SJSA1 (cell line): ENCODE measurements at regions not wholly inside any gene's neighbourhood (a gene's known extent, or its start where the extent isn't known, plus 50 kb on each side); places are given as distances from the start of the nearest gene placed in this dataset.
A peak's percentile ranks its signal among the peaks of the same experiment; 100 is the strongest.

Experiments
- DNase-seq, 2 experiments: peaks; one replicate each; pipeline ENCODE4 v3.0.0-alpha.2; 2015 to 2020; ENCODE audit warnings: low spot score in 2 of 2, low read depth in 1 of 2
- H3K27ac ChIP-seq: fragments of 250-450 bp; sonication (Bioruptor Pico); 2 replicates; pipeline ENCODE4 v1.5.1; 2020; ENCODE audit warnings: mild to moderate bottlenecking, moderate library complexity
- H3K27me3 ChIP-seq: fragments of 250-450 bp; sonication (Bioruptor Pico); replicated peaks from 2 replicates; pipeline ENCODE4 v1.5.1; 2020; ENCODE audit warnings: mild to moderate bottlenecking, moderate library complexity
- H3K36me3 ChIP-seq: fragments of 250-450 bp; sonication (Bioruptor Pico); 2 replicates; pipeline ENCODE4 v1.5.1; 2020; ENCODE audit warnings: mild to moderate bottlenecking
- H3K4me1 ChIP-seq: fragments of 250-450 bp; sonication (Bioruptor Pico); replicated peaks from 2 replicates; pipeline ENCODE4 v1.6.1; 2021; ENCODE audit warnings: mild to moderate bottlenecking
- H3K4me3 ChIP-seq: fragments of 250-450 bp; sonication (Bioruptor Pico); 2 replicates; pipeline ENCODE4 v1.5.1; 2020; ENCODE audit warnings: mild to moderate bottlenecking
- H3K9me3 ChIP-seq: fragments of 250-450 bp; sonication (Bioruptor Pico); replicated peaks from 2 replicates; pipeline ENCODE4 v1.5.1; 2020; ENCODE audit warnings: mild to moderate bottlenecking

DNA sequence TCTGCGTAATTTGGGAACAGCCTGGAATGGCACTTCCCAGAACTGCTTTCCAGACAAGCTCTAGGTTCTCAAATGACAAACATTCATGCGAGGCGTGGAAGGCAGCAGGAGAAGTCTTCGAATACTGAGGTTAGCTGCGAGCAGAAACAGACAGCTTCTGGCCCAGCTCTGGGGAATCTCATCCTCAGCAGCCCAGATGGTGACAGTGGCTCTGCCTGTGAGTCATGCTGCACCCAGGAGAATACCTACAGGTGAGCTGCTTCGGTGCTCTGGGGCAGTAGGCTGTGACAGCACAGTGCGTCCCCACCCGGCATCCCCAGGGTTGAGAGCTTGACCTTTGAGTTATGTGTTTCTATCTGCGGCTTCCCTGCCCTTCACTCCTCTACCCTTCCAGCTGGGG, 258.6 kb downstream of the KLF13 start:
- Histone ChIP-seq H3K9me3 (no peaks in the 10 kb centered on the region), H3K36me3 (no peaks in the 10 kb centered on the region), H3K27me3 (peaks cover 4% of the 10 kb centered on the region), H3K27ac (no peak overlapping the region), H3K4me3 (no peak overlapping the region), H3K4me1 (no peaks in the 10 kb centered on the region)
- no peak for DNase-seq

DNA sequence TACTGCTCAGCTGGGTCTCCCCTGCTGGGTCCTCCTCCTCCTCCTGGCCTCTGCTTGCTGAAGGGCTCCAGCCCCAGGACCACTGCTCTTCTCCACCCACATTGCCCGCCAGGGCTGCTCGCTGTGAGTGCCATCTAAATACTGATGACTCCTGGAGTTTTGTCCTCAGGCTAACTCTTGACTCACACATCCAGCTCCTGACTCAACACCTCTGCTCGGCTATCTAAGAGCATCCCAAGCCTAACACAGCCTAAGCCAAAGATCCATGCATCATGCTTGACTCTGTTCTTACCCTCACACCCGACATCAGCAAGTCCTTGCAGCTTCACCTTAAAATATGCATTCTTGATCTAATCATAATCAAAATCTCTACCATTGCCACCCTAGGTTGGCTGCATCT, 260.2 kb downstream of the KLF13 start:
- H3K4me1 ChIP-seq = no peaks in the 10 kb centered on the region
- H3K9me3 ChIP-seq = no peaks in the 10 kb centered on the region
- H3K4me3 ChIP-seq = no peak overlapping the region
- no peaks in the 10 kb centered on the region for H3K36me3 ChIP-seq
- DNase-seq = no peak
- H3K27ac ChIP-seq = no peak overlapping the region
- peaks cover 4% of the 10 kb centered on the region for H3K27me3 ChIP-seq

DNA sequence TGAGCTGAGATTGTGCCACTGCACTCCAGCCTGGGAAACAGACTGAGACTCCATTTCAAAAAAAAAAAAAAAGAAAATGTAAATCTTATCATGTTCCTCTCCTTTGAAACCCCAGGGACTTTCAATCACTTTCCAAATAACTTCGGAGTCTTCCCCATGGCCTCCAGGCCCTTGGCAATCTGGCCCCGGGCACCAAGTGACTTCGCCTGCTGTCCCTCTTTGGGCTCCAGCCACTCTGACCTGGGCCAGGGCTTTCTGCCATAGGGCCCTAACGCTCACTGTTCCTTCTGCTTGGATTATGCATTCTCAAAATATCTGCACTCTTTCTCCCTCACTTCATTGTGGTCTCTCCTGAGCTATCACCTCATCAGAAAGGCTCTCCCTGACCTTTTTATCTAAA, 260.9 kb downstream of the KLF13 start:
- Histone ChIP-seq H3K27me3 (peaks cover 4% of the 10 kb centered on the region), H3K36me3 (no peaks in the 10 kb centered on the region), H3K4me3 (no peak overlapping the region), H3K9me3 (no peaks in the 10 kb centered on the region), H3K4me1 (no peaks in the 10 kb centered on the region), H3K27ac (no peak overlapping the region)
- no peak for DNase-seq

GRCh38 chr15:31590609-31591008, 264.0 kb downstream of the KLF13 start:
- Histone ChIP-seq H3K27me3 (peaks cover 4% of the 10 kb centered on the region), H3K4me1 (no peaks in the 10 kb centered on the region), H3K4me3 (no peak overlapping the region), H3K9me3 (no peaks in the 10 kb centered on the region), H3K36me3 (no peaks in the 10 kb centered on the region), H3K27ac (no peak overlapping the region)
- DNase-seq = no peak

DNA sequence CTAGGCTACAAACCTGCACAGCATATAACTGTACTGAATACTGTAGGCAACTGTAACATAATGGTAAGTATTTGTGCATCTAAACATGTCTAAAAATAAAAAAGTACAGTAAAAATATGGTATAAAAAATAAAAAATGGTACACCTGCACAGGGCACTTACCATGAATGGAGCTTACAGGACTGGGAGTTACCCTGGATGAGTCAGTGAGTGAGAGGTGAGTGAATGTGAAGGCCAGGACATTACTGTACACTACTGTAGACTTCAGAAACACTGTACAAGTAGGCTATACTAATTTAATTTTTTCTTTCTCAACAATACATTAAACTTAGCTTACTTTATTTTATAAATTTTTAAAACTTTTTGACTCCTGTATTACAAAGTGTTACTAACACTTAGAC, 265.3 kb downstream of the KLF13 start:
- H3K4me3 ChIP-seq = no peak overlapping the region
- H3K36me3 ChIP-seq = no peaks in the 10 kb centered on the region
- no peak overlapping the region for H3K27ac ChIP-seq
- H3K27me3 ChIP-seq = peaks cover 4% of the 10 kb centered on the region
- DNase-seq = no peak
- H3K4me1 ChIP-seq = no peaks in the 10 kb centered on the region
- H3K9me3 ChIP-seq = no peaks in the 10 kb centered on the region

GRCh38 chr15:31597466-31597865, 270.8 kb downstream of the KLF13 start:
- Histone ChIP-seq H3K36me3 (no peaks in the 10 kb centered on the region), H3K4me1 (0 out of 2 replicates have a peak, but pooled peaks cover 2% of the 10 kb centered on the region), H3K4me3 (no peak overlapping the region), H3K27ac (no peak overlapping the region), H3K27me3 (no peaks in the 10 kb centered on the region), H3K9me3 (no peaks in the 10 kb centered on the region)
- no peak for DNase-seq

GRCh38 chr15:31598620-31599019, 272.0 kb downstream of the KLF13 start:
- no peak for DNase-seq
- 0 out of 2 replicates have a peak, but pooled peaks cover 2% of the 10 kb centered on the region for H3K4me1 ChIP-seq
- no peak overlapping the region for H3K4me3 ChIP-seq
- H3K36me3 ChIP-seq = no peaks in the 10 kb centered on the region
- no peaks in the 10 kb centered on the region for H3K9me3 ChIP-seq
- no peaks in the 10 kb centered on the region for H3K27me3 ChIP-seq
- no peak overlapping the region for H3K27ac ChIP-seq

DNA sequence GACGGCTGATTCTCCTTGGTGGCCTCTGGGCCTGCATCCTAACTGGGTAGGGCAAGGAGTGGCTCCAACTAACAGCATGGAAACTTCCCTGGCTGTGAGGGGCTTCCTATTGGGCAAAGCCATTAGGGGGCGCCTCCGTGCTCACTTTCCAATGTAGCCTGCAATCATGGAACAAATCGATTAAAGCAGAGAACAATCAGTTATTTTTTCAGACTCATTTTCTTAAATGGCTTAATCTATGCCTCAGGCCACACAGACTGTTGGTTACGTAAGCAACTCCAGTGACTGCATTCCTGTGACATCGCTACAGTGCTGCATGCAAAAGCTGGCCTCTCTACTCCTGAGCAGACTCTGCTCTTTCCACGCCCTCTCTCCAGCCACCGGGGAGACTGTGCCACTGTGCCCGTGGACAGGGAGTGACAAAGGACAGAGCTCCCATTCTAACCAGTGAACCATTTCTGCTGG, 278.9 kb downstream of the KLF13 start:
- Histone ChIP-seq H3K9me3 (no peaks in the 10 kb centered on the region), H3K27me3 (no peaks in the 10 kb centered on the region), H3K4me1 (peaks cover 40% of the 10 kb centered on the region), H3K4me3 (no peak overlapping the region), H3K36me3 (no peaks in the 10 kb centered on the region), H3K27ac (peak overlapping the region; percentile 37)
- DNase-seq = peak; percentile 60 to 63

DNA sequence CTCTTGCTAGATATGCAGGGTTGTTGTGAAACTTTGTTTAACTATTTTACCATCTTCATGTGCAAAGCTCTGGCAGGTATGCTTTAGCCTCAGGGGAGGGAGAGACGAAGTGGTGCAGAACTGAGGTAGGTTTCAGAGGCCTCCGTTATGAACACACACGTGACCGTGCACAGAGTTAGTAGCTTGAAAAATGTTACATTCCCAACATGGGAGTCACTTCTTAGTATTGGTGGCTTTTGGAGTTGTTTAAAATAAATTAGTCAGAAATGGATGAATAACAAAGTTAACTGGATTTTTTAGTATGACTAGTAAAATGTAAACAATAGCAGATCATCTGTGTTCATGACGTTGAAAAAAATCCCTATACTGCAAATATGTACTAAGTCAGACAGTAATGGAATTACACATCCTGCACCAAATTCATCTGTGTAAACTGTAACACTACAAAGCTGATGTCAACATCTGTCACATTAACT, 279.6 kb downstream of the KLF13 start:
- no peaks in the 10 kb centered on the region for H3K27me3 ChIP-seq
- H3K27ac ChIP-seq = peak overlapping the region; percentile 47
- H3K9me3 ChIP-seq = no peaks in the 10 kb centered on the region
- no peaks in the 10 kb centered on the region for H3K36me3 ChIP-seq
- H3K4me1 ChIP-seq = peaks cover 40% of the 10 kb centered on the region
- peak in 1 of 2 experiments; percentile 76 for DNase-seq
- no peak overlapping the region for H3K4me3 ChIP-seq

DNA sequence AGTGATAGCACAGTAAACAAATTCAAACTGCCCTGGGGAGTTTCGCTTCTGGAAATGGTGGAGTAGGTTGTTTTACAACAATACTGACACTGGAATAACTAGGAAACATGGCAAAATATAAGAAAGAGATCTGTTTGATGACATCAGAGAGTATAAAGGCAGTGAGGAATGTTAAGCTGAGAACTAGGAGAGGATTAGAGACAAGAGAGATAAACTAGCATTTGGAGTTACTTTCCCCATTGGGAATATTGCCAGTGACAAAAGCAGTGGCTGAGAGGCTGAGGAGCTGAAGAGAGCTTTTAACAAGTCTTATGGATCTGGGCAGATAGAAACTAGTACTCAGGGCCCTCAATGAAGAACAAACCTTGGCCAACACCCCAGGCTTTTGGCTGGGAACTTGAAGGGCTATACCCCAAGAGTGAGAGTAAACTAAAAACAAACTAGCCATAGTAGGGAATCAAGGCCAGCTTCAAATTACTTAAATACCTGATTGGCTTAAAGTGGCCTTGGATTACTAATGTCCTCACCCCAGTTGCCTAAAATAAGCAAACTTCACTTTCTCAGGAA, 280.4 kb downstream of the KLF13 start:
- H3K9me3 ChIP-seq = no peaks in the 10 kb centered on the region
- H3K4me3 ChIP-seq = no peak overlapping the region
- H3K4me1 ChIP-seq = peaks cover 40% of the 10 kb centered on the region
- peak in 1 of 2 experiments; percentile 14 for DNase-seq
- no peaks in the 10 kb centered on the region for H3K27me3 ChIP-seq
- no peaks in the 10 kb centered on the region for H3K36me3 ChIP-seq
- peak overlapping the region; percentile 47 for H3K27ac ChIP-seq

DNA sequence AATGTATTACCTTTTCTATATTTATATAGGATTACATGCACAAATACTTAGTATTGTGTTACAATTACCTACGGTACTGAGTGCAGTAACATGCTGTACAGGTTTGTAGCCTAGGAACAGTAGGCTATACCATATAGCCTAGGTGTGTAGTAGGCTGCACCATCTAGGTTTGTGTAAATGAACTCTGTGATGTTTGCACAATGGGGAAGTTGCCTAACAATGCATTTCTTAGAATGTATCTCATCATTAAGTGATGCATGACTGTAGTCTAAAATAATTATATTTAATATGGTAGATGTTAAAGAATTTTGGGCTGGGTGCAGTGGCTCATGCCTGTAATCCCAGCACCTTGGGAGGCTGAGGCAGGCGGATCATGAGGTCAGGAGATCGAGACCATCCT, 281.0 kb downstream of the KLF13 start:
- DNase-seq = no peak
- H3K4me1 ChIP-seq = peaks cover 40% of the 10 kb centered on the region
- no peaks in the 10 kb centered on the region for H3K9me3 ChIP-seq
- H3K36me3 ChIP-seq = no peaks in the 10 kb centered on the region
- no peak overlapping the region; the same call in 1 of the 2 replicates for H3K27ac ChIP-seq
- H3K4me3 ChIP-seq = no peak overlapping the region
- no peaks in the 10 kb centered on the region for H3K27me3 ChIP-seq

DNA sequence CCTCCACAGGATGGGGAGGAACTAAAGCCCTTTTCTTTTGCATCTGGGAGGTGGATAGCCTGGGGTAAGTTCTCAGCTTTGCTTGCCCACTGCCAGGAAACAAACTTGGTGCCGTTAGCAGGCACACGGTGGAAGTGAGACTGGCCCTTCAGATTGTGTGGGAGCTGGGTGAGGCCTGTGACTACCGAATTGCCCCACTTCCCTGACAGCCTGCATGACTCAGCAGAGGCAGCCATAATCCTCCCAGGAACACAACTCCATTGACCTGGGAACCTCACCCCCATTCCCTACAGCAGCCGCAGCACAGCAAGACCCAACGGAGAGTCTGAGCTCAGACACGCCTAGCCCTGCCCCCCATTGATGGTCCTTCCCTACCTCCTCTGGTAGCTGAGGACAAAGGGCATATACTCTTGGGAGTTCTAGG, 282.6 kb downstream of the KLF13 start:
- no peak overlapping the region for H3K4me3 ChIP-seq
- H3K4me1 ChIP-seq = peaks cover 40% of the 10 kb centered on the region
- H3K36me3 ChIP-seq = no peaks in the 10 kb centered on the region
- H3K9me3 ChIP-seq = no peaks in the 10 kb centered on the region
- no peaks in the 10 kb centered on the region for H3K27me3 ChIP-seq
- DNase-seq = peak in 1 of 2 experiments; percentile 37
- peak overlapping the region; percentile 37 for H3K27ac ChIP-seq

DNA sequence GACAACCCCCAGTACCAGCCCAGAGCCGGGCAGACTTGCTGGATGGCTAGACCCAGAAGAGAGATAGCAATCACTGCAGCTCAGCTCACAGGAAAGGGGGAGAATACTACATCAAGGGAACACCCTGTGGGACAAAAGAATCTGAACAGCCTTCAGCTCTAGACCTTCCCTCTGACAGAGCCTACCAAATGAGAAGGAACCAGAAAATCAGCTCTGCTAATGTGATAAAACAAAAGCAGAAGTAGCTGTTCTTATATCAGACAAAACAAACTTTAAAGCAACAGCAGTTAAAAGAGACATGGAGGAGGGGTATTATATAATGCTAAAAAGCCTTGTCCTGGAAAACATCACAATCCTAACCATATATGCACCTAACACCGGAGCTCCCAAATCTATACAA, 283.3 kb downstream of the KLF13 start:
- no peak for DNase-seq
- H3K4me1 ChIP-seq = peaks cover 39% of the 10 kb centered on the region
- H3K36me3 ChIP-seq = no peaks in the 10 kb centered on the region
- H3K4me3 ChIP-seq = no peak overlapping the region
- no peaks in the 10 kb centered on the region for H3K27me3 ChIP-seq
- H3K27ac ChIP-seq = no peak overlapping the region
- no peaks in the 10 kb centered on the region for H3K9me3 ChIP-seq

DNA sequence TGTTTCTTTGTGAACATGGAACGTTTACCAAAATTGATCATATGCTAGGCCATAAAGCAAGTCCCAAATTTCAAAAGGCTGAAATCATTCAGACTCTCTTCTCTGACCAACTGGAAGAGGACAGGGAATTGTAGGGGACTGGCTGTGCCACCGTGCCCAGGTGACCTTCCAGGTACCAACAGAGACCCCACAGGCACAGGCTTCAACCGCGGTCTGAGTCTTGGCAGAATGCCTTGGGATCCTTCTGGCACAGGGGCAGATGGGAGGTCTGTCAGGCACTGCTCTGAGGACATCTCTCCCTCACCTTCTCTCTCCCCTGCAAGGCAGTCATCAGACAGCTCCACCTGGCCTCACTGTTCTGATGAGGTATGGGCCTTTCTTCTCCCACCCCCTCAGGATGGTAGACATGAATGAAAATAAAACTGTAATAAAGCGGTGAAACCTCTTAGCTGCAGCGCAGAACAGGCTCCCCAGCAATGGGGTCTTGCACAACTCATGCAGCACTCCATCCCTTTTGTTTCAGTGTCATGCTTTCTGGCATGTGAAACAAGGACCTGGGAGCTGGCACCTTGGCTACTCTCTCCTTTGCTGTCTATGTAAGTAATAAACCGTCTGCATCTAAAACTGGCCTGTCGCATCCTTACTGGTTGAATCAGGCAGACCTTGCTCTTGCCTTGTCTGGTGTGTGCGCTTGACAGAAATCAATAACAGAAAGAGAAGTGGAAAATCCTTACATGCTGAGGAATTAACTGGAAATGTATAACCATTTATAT, 289.2 kb downstream of the KLF13 start:
- no peak for DNase-seq
- 0 out of 2 replicates have a peak, but pooled peaks cover 5% of the 10 kb centered on the region for H3K27me3 ChIP-seq
- no peak overlapping the region for H3K27ac ChIP-seq
- no peaks in the 10 kb centered on the region for H3K4me1 ChIP-seq
- no peak overlapping the region for H3K4me3 ChIP-seq
- H3K36me3 ChIP-seq = no peaks in the 10 kb centered on the region
- no peaks in the 10 kb centered on the region for H3K9me3 ChIP-seq
